OCI-LY7 (cell line): ENCODE measurements at regions not wholly inside any gene's neighbourhood (a gene's known extent, or its start where the extent isn't known, plus 50 kb on each side); places are given as distances from the start of the nearest gene placed in this dataset.

Experiments
- EZH2phosphoT487 ChIP-seq: fragments of 200-600 bp; sonication (generic); IDR thresholded peaks from 2 replicates; pipeline ENCODE4 v1.6.1; 2018; ENCODE audit warnings: low read depth, borderline replicate concordance, mild to moderate bottlenecking, mixed run types, antibody characterized with exemption, low read length, moderate library complexity, mixed read lengths
- TF ChIP-seq, protein P1 (sequence below): fragments of 200-600 bp; sonication (generic); conservative IDR thresholded peaks from 2 replicates; pipeline ENCODE4 v1.5.1; 2014; ENCODE audit warnings: mild to moderate bottlenecking, antibody characterized with exemption, low read length, moderate library complexity, mixed read lengths

DNA sequence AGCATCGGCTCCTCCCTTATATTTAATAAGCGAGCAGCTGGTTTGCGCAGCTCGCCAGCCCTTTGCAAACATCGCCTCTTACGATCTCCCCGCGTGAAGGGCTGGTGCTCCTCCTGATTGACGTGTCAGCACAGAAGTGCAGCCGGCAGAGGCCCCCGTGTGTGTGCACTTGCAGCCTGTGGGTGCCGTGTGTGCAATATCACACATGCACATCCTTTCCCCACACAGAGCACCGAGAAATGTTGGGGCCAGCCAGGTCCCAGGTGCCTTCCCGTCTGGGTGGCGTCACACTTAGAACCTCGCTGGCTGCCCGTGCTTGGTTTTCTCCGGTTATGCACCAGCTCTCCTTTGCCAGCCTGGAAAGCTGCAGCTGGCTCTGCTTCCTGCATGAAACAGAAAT, 126.6 kb upstream of the AJAP1 start:
- TF ChIP-seq, protein P1, sequence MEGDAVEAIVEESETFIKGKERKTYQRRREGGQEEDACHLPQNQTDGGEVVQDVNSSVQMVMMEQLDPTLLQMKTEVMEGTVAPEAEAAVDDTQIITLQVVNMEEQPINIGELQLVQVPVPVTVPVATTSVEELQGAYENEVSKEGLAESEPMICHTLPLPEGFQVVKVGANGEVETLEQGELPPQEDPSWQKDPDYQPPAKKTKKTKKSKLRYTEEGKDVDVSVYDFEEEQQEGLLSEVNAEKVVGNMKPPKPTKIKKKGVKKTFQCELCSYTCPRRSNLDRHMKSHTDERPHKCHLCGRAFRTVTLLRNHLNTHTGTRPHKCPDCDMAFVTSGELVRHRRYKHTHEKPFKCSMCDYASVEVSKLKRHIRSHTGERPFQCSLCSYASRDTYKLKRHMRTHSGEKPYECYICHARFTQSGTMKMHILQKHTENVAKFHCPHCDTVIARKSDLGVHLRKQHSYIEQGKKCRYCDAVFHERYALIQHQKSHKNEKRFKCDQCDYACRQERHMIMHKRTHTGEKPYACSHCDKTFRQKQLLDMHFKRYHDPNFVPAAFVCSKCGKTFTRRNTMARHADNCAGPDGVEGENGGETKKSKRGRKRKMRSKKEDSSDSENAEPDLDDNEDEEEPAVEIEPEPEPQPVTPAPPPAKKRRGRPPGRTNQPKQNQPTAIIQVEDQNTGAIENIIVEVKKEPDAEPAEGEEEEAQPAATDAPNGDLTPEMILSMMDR = no peak
- no peak for TF ChIP-seq EZH2phosphoT487
